Karpas-422 (cell line): ENCODE measurements at regions not wholly inside any gene's neighbourhood (a gene's known extent, or its start where the extent isn't known, plus 50 kb on each side); places are given as distances from the start of the nearest gene placed in this dataset.
"Not testable (repeated sequence)": the region's sequence is repeated elsewhere in the genome, so short reads cannot be mapped to it uniquely, and the experiment has no call there.

Experiments used
- DNase-seq: peaks from one replicate; pipeline ENCODE4 v3.0.0-alpha.2; 2015
- H2AFZ ChIP-seq: fragments of 200-600 bp; sonication (generic); 2 replicates; pipeline ENCODE4 v1.6.1; 2014; ENCODE audit warnings: antibody characterized with exemption, low read length, mixed read lengths
- H3K27ac ChIP-seq: fragments of 200-600 bp; sonication (generic); 2 replicates; pipeline ENCODE4 v1.5.1; 2014; ENCODE audit warnings: mild to moderate bottlenecking, low read length, moderate library complexity
- H3K27me3 ChIP-seq: fragments of 200-600 bp; sonication (generic); 2 replicates; pipeline ENCODE4 v1.6.1; 2014; ENCODE audit warnings: low read length, mixed read lengths
- H3K36me3 ChIP-seq: fragments of 200-600 bp; sonication (generic); 2 replicates; pipeline ENCODE4 v1.6.1; 2014; ENCODE audit warnings: low read length, mixed read lengths; ENCODE audit not compliant: insufficient read depth
- H3K4me1 ChIP-seq: fragments of 200-600 bp; sonication (generic); 2 replicates; pipeline ENCODE4 v1.6.1; 2014; ENCODE audit warnings: mild to moderate bottlenecking, low read length, mixed read lengths
- H3K4me2 ChIP-seq: fragments of 200-600 bp; sonication (generic); 2 replicates; pipeline ENCODE4 v1.6.1; 2014; ENCODE audit warnings: low read length, low read depth, mild to moderate bottlenecking; ENCODE audit not compliant: poor library complexity, severe bottlenecking
- H3K4me3 ChIP-seq: fragments of 200-600 bp; sonication (generic); 2 replicates; pipeline ENCODE4 v1.5.1; 2014; ENCODE audit warnings: mild to moderate bottlenecking, antibody characterized with exemption, low read length, mixed read lengths
- H3K79me2 ChIP-seq: fragments of 200-600 bp; sonication (generic); 2 replicates; pipeline ENCODE4 v1.6.1; 2014; ENCODE audit warnings: mild to moderate bottlenecking, low read length, mixed read lengths
- H3K9ac ChIP-seq: fragments of 200-600 bp; sonication (generic); 2 replicates; pipeline ENCODE4 v1.6.0; 2014; ENCODE audit warnings: low read length
- H3K9me2 ChIP-seq: fragments of 200-600 bp; sonication (generic), shearing (Covaris generic); replicated peaks from 2 replicates; pipeline ENCODE4 v1.6.0; 2014; ENCODE audit warnings: mild to moderate bottlenecking, low read length, moderate library complexity; ENCODE audit not compliant: insufficient read depth
- H3K9me3 ChIP-seq: fragments of 300-700, 200-600 bp; sonication (generic); 2 replicates; pipeline ENCODE4 v1.6.1; 2014; ENCODE audit warnings: low read length, mixed read lengths
- H4K20me1 ChIP-seq: fragments of 200-600 bp; sonication (generic); 2 replicates; pipeline ENCODE4 v1.6.1; 2014; ENCODE audit warnings: mild to moderate bottlenecking, antibody characterized with exemption, low read length, low read depth; ENCODE audit not compliant: insufficient read depth

GRCh38 chr10:30749385-30749784 is 119.8 kb upstream of the LYZL2 start:
- H3K27me3 ChIP-seq: no peaks in the 10 kb centered on the region
- no peak overlapping the region for H3K27ac ChIP-seq
- H4K20me1 ChIP-seq: no peaks in the 10 kb centered on the region
- DNase-seq: no peak
- no peak overlapping the region for H3K4me2 ChIP-seq
- H3K4me1 ChIP-seq: peaks cover 14% of the 10 kb centered on the region
- H3K9me3 ChIP-seq: no peaks in the 10 kb centered on the region
- H3K9ac ChIP-seq: no peak overlapping the region
- H3K79me2 ChIP-seq: no peaks in the 10 kb centered on the region
- no peaks in the 10 kb centered on the region for H3K36me3 ChIP-seq
- no peak overlapping the region for H3K4me3 ChIP-seq
- no peak overlapping the region for H2AFZ ChIP-seq
- H3K9me2 ChIP-seq: no peaks in the 10 kb centered on the region

GRCh38 chr10:30748152-30748973 is 118.8 kb upstream of the LYZL2 start:
- Histone ChIP-seq H4K20me1 (no peaks in the 10 kb centered on the region), H3K4me1 (peaks cover 14% of the 10 kb centered on the region), H3K79me2 (no peaks in the 10 kb centered on the region), H3K9me2 (no peaks in the 10 kb centered on the region), H3K36me3 (no peaks in the 10 kb centered on the region), H3K27ac (no peak overlapping the region), H3K27me3 (no peaks in the 10 kb centered on the region), H3K9me3 (no peaks in the 10 kb centered on the region), H3K9ac (no peak overlapping the region), H2AFZ (no peak overlapping the region), H3K4me2 (no peak overlapping the region), H3K4me3 (no peak overlapping the region)
- DNase-seq: no peak

DNA sequence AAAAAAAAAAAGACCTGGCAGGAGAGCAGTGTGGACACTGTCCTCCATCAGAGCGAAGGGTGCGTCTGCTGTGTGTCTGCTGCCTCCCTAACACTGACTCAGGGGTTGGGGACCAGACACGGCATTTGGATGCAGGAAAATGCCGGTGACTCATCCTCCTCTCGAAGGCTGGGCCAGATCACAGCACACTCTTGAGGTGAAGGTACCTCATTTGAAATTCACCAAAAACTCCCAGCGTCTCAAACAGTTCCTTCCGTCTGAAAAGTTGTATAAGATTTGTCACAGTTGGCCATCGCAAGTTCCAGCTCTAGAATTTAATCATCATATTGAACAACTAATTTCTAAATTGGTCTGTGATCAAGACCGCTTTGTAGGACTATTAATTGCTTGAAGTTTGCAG is 118.1 kb upstream of the LYZL2 start:
- Histone ChIP-seq H3K79me2 (no peaks in the 10 kb centered on the region), H3K4me1 (peaks cover 14% of the 10 kb centered on the region), H3K4me2 (no peak overlapping the region), H4K20me1 (no peaks in the 10 kb centered on the region), H3K4me3 (no peak overlapping the region), H3K9me3 (no peaks in the 10 kb centered on the region), H3K36me3 (no peaks in the 10 kb centered on the region), H3K27ac (no peak overlapping the region), H3K9ac (no peak overlapping the region), H2AFZ (no peak overlapping the region), H3K9me2 (no peaks in the 10 kb centered on the region), H3K27me3 (no peaks in the 10 kb centered on the region)
- no peak for DNase-seq

DNA sequence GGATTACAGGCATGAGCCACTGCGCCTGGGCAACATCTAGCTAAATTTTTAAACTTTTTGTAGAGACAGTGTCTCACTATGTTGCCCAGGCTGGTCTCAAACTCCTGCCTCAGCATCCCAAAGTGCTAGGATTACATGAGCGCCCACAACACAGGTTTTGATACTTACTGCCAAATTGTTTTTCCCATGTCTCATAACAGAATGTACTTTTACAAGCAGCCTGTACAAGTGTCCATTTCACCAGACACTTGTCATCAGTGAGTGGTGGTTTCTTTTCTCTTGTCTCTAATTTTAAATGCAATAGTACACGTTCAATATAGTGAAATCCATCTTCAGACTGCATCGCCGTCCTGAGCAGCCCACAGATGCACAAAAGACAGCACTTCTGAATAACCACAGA is 116.4 kb upstream of the LYZL2 start:
- Histone ChIP-seq H3K9me2 (no peaks in the 10 kb centered on the region), H3K27me3 (no peaks in the 10 kb centered on the region), H3K4me3 (no peak overlapping the region), H3K9me3 (no peaks in the 10 kb centered on the region), H3K4me2 (no peak overlapping the region), H2AFZ (no peak overlapping the region), H3K4me1 (peaks cover 6% of the 10 kb centered on the region), H3K27ac (no peak overlapping the region), H4K20me1 (no peaks in the 10 kb centered on the region), H3K36me3 (no peaks in the 10 kb centered on the region), H3K79me2 (no peaks in the 10 kb centered on the region), H3K9ac (no peak overlapping the region)
- no peak for DNase-seq

DNA sequence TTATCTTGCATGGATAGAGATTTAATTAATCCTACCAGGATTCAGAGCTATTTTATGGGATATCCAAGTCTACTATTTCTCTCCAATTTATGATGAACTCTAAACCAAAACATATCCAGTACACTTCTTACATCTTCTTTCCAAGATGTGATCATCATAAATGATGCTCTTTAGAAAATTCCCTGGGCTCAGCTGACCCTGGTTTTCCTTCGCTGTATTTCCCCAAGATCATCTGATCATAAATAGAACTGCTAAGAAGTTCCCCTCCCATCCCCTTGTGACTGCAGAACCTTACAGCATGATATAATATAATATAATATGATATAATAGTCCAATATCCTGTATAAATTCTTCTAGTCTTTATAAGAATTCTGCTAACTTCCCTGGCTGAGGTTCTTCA is 114.6 kb upstream of the LYZL2 start:
- Histone ChIP-seq H3K27me3 (no peaks in the 10 kb centered on the region), H3K36me3 (no peaks in the 10 kb centered on the region), H3K4me3 (no peak overlapping the region), H3K9me3 (no peaks in the 10 kb centered on the region), H3K4me1 (no peaks in the 10 kb centered on the region), H3K4me2 (no peak overlapping the region), H2AFZ (no peak overlapping the region), H3K9ac (no peak overlapping the region), H3K27ac (no peak overlapping the region), H4K20me1 (no peaks in the 10 kb centered on the region), H3K9me2 (no peaks in the 10 kb centered on the region), H3K79me2 (no peaks in the 10 kb centered on the region)
- DNase-seq: no peak

DNA sequence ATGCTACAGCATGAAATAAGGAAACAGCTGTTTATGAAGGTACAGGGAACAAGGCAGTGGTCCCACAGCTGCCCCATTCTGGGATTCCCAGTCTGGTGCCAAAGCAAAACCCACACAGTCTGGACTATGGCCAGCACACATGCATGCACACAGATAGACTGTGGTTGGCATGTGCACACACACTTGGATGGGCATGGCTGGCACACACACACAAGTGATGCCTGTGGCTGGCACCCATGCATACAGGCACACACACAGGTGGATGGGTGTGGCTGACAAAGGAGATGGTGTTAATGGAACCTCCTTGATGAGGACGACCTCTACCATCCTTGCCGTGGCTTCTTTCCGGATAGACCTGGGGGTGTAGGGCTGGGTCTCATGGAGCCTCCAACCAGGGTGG is 114.0 kb upstream of the LYZL2 start:
- Histone ChIP-seq H3K4me2 (no peak overlapping the region), H3K9me3 (no peaks in the 10 kb centered on the region), H3K27ac (no peak overlapping the region), H3K27me3 (peaks cover 2% of the 10 kb centered on the region; the same call in 1 of the 2 replicates), H3K4me1 (no peaks in the 10 kb centered on the region), H3K9ac (no peak overlapping the region), H2AFZ (no peak overlapping the region), H3K9me2 (no peaks in the 10 kb centered on the region), H3K4me3 (no peak overlapping the region), H3K36me3 (no peaks in the 10 kb centered on the region), H3K79me2 (no peaks in the 10 kb centered on the region), H4K20me1 (no peaks in the 10 kb centered on the region)
- DNase-seq: no peak

DNA sequence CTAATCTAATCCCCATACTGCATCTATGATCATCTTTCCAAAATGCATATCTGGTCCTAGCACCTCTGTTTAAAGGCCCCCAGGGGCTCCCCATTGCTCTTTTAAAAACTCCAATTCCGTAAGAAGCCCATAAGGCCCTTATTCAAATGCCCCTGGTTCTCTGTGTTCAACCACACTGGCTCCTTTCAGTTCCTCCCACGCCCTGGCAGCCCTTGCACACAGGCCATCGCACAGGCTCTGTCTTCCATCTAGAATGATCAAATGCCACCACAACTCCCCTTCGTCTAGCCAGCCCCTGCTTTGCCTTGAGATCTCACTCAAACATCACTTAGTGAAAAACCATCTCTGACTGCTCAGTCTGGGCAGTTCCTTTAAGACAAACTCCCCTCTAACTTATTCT is 112.9 kb upstream of the LYZL2 start:
- H3K9ac ChIP-seq: no peak overlapping the region
- H4K20me1 ChIP-seq: no peaks in the 10 kb centered on the region
- no peaks in the 10 kb centered on the region for H3K4me1 ChIP-seq
- H3K9me2 ChIP-seq: no peaks in the 10 kb centered on the region
- H3K27me3 ChIP-seq: peaks cover 4% of the 10 kb centered on the region; the same call in 1 of the 2 replicates
- no peak overlapping the region for H2AFZ ChIP-seq
- H3K4me2 ChIP-seq: no peak overlapping the region
- H3K27ac ChIP-seq: no peak overlapping the region
- no peaks in the 10 kb centered on the region for H3K9me3 ChIP-seq
- no peak overlapping the region for H3K4me3 ChIP-seq
- H3K36me3 ChIP-seq: no peaks in the 10 kb centered on the region
- DNase-seq: no peak
- no peaks in the 10 kb centered on the region for H3K79me2 ChIP-seq

GRCh38 chr10:30740774-30741173 is 111.2 kb upstream of the LYZL2 start:
- H3K36me3 ChIP-seq, H3K9ac ChIP-seq, H3K79me2 ChIP-seq, H2AFZ ChIP-seq, H3K4me1 ChIP-seq, H3K4me2 ChIP-seq, H3K9me3 ChIP-seq, H3K27me3 ChIP-seq, H3K27ac ChIP-seq, H3K4me3 ChIP-seq, H4K20me1 ChIP-seq, H3K9me2 ChIP-seq, DNase-seq: not testable (repeated sequence)
